ENCODE measurements at regions not wholly inside any gene's neighbourhood (a gene's known extent, or its start where the extent isn't known, plus 50 kb on each side); places are given as distances from the start of the nearest gene placed in this dataset.

DNA sequence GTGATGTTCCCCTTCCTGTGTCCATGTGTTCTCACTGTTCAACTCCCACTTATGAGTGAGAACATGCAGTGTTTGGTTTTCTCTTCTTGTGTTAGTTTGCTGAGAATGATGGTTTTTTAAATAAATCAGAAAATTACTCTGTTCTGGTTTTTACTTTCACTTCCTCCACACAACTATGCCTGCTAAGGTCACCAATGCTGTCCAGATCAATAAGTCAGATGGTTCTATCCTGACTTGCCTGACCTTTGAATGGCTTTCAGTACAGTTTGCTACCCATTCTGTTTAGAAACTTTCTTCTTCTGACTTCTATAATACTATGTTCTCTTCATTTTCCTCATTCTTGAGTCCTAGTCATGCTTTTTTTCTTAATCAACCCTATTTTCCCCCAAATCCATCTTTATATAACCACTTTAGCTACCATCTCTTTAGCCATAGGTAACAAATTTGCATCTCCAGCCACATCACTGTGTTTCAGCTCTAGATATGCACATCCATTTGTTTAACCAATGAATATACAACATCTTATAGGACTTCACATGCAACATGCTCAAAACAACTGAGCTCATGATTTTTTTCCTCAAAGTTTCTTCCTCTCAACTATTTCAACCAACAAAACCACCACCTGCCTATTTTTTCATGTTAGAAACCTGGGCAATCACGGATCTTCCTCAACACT is 58.8 kb upstream of the SLC38A11 start:
- no peak overlapping the region for H3K27ac ChIP-seq
- TF ChIP-seq CTCF (conservative IDR thresholded peaks at IDR 0.05) (no peak), ZFX (IDR thresholded peaks at IDR 0.05) (no peak)

GRCh38 chr2:165011199-165011598 is 55.9 kb upstream of the SLC38A11 start:
- TF ChIP-seq CTCF (conservative IDR thresholded peaks at IDR 0.05): no peak
- no peak for TF ChIP-seq ZFX (IDR thresholded peaks at IDR 0.05)
- H3K27ac ChIP-seq: no peak overlapping the region

GRCh38 chr2:165010556-165010955 is 55.2 kb upstream of the SLC38A11 start:
- TF ChIP-seq CTCF (conservative IDR thresholded peaks at IDR 0.05) (no peak), ZFX (IDR thresholded peaks at IDR 0.05) (no peak)
- H3K27ac ChIP-seq: no peak overlapping the region

GRCh38 chr2:165009466-165009865 is 54.1 kb upstream of the SLC38A11 start:
- H3K27ac ChIP-seq: no peak overlapping the region
- TF ChIP-seq CTCF (conservative IDR thresholded peaks at IDR 0.05) (no peak), ZFX (IDR thresholded peaks at IDR 0.05) (no peak)

DNA sequence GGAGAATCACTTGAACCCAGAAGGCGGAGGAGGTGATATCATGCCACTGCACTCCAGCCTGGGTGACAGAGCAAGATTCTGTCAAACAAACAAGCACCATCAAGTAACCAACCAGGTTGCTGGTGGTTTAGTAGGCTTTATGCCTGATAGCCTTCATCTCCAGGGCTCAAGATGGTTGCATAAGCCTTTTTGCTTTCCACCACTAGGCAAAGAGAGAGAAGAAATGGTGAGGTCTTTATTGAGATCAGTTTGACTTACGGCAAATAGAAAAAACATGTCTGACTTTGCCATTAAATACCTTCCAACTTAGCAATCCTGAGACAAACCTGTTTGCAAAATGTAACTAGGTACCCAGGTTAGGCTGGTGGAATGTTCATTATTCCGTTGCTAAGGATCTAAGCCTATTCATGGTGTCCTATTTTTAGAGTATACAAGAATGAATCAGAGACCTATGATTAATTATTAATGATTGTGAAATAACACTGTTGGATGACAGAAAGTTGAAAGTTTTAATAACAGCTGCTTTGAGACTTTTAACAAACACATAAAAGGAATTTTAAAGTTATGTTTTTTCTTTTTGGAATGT is 53.5 kb upstream of the SLC38A11 start:
- no peak for TF ChIP-seq ZFX (IDR thresholded peaks at IDR 0.05)
- TF ChIP-seq CTCF (conservative IDR thresholded peaks at IDR 0.05): no peak
- no peak overlapping the region for H3K27ac ChIP-seq

GRCh38 chr2:165007161-165007744 is 51.9 kb upstream of the SLC38A11 start:
- H3K27ac ChIP-seq: no peak overlapping the region
- TF ChIP-seq CTCF (conservative IDR thresholded peaks at IDR 0.05): no peak
- TF ChIP-seq ZFX (IDR thresholded peaks at IDR 0.05): no peak
